GM18907 (cell line): ENCODE measurements at regions not wholly inside any gene's neighbourhood (a gene's known extent, or its start where the extent isn't known, plus 50 kb on each side); places are given as distances from the start of the nearest gene placed in this dataset.

Experiments used
- ATAC-seq: cut with Tn5 transposase; IDR thresholded peaks from one replicate; pipeline ENCODE4 v1.9.1; 2021; ENCODE audit warnings: mild to moderate bottlenecking, moderate library complexity; ENCODE audit not compliant: unreplicated experiment

DNA sequence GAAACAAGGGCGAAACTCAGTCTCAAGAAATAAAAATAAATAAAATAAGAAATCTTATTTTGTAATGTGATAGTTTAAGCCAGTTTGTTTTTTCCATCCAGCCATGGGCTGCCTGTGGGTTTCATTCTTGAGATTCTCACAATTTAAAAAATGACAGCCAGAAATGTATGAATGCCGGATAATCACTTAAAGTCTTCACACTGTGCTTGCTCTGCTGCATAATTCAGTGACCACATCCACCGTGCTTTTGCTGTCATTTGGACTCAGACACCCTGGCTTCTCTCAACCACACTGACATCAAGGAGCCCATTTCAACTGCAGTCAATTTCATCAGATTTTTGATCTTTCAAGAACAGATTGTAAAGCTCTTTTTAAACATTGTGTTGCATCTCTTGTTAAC lies 61.0 kb upstream of the DAPK1 start:
- no peak for ATAC-seq

DNA sequence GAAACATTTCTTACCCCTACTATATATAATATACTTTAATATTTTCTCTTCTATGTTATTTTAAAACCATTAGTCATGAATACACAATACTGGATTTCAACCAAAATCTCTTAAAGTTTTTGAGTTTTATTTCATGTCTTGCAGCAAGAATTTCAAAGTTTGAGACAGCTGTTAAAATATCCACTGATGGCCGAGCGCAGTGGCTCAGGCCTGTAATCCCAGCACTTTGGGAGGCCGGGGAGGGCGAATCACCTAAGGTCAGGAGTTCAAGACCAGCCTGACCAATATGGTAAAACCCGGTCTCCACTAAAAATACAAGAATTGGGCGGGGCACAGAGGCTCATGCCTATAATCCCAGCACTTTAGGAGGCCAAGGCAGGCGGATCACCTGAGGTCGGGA lies 59.7 kb upstream of the DAPK1 start:
- no peak for ATAC-seq

DNA sequence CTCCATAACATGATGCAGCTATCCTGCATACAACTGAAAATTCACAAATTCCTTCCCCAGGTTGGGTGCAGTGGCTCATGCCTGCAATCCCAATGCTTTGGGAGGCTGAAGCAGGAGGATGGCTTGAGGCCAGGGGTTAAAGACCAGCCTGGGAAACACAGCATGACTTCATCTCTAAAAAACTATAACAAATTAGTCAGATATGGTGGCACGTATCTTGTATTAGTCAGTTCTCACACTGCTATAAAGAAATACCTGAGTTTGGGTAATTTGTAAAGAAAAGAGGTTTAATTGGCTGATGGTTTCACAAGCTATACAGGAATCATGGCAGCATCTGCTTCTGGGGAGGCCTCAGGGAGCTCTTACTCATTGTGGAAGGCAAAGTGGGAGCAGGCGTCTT lies 56.4 kb upstream of the DAPK1 start:
- no peak for ATAC-seq

DNA sequence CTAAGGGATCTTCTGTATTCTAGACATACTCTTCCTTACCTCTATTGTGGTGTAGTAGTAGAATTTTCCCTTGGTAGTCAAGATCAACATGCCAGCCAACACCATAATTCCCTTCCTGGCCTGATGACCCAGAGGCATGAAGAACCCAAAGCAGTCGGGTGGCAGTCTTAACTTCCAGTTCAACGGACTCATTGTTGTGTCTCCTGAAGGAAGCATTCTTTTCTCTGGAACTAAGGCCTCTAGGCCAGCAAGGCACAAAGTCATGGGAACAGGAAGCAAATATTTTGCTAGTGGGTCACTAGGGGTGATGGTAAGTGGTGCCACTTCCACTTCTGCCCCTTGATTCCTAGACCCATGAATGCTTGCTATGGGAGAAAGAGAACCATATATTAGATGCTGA lies 55.2 kb upstream of the DAPK1 start:
- no peak for ATAC-seq

GRCh38 chr9:87443006-87443405 lies 54.7 kb upstream of the DAPK1 start:
- no peak for ATAC-seq

DNA sequence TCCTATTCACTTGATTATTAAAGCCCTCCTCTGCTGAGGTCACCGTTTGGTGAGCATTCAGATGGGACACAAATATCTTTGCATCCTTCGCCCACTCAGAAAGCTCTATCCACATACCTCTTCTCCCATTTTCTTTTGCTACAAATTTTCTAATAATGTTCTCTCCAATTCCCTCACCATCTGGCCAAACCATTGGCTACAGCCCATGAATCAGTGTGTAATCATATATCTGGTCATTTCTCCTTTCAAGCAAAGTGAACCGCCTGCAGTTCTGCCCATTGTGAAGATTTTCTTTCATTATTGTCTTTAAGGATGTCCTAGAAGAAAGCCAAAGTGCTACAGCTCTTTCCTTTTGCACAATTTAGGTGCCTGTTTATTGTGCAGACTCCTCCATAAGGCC lies 54.2 kb upstream of the DAPK1 start:
- ATAC-seq = no peak

GRCh38 chr9:87445646-87446045 lies 52.0 kb upstream of the DAPK1 start:
- ATAC-seq = peak; percentile 93

GRCh38 chr9:87446527-87446926 lies 51.1 kb upstream of the DAPK1 start:
- ATAC-seq = no peak

GRCh38 chr9:87447547-87448432 lies 49.9 kb upstream of the DAPK1 start:
- no peak for ATAC-seq
